ENCODE measurements at regions not wholly inside any gene's neighbourhood (a gene's known extent, or its start where the extent isn't known, plus 50 kb on each side); places are given as distances from the start of the nearest gene placed in this dataset.

- TF ChIP-seq CTCF (IDR thresholded peaks at IDR 0.05) (no peak), POLR2A (IDR thresholded peaks at IDR 0.05) (no peak)
Observed at GRCh38 chr1:199953651-199954050, 73.9 kb upstream of the NR5A2 start.

Data from sigmoid colon (tissue), 3 donors.